ENCODE measurements at regions not wholly inside any gene's neighbourhood (a gene's known extent, or its start where the extent isn't known, plus 50 kb on each side); places are given as distances from the start of the nearest gene placed in this dataset.

- peaks cover 12% of the 10 kb centered on the region; the same call in 1 of the 2 replicates for H3K27me3 ChIP-seq (ENCODE audit: insufficient read depth, low read length)
- no peaks in the 10 kb centered on the region for H3K36me3 ChIP-seq (ENCODE audit: control insufficient read depth in 1 of 2, insufficient read depth in 2 of 2, low read length in 2 of 2)
- DNase-seq (ENCODE audit: low read depth, low spot score) (no peak), ATAC-seq (no peak)
- H3K79me2 ChIP-seq (ENCODE audit: insufficient read depth, low read length): no peaks in the 10 kb centered on the region
- H3K9ac ChIP-seq (ENCODE audit: low read length): no peak overlapping the region
- TF ChIP-seq EZH2phosphoT487 (IDR thresholded peaks at IDR 0.05; ENCODE audit: borderline replicate concordance) (no peak), SP1 (IDR thresholded peaks at IDR 0.05; ENCODE audit: low read depth) (no peak), CBX3 (IDR thresholded peaks at IDR 0.05; ENCODE audit: low read depth) (no peak), ATF3 (IDR thresholded peaks at IDR 0.05) (no peak), EGR1 (IDR thresholded peaks at IDR 0.05; ENCODE audit: low read depth) (no peak), REST (IDR thresholded peaks at IDR 0.05; ENCODE audit: low read depth) (no peak), TCF7L2 (IDR thresholded peaks at IDR 0.05; ENCODE audit: borderline replicate concordance, extremely low read depth, insufficient read depth, insufficient read length) (no peak), ELF1 (IDR thresholded peaks at IDR 0.05; ENCODE audit: borderline replicate concordance, low read depth) (no peak), SRF (IDR thresholded peaks at IDR 0.05; ENCODE audit: low read depth) (no peak), ZBTB33 (IDR thresholded peaks at IDR 0.05; ENCODE audit: extremely low read depth, insufficient replicate concordance, low read length) (no peak), POLR2AphosphoS5 (IDR thresholded peaks at IDR 0.05; ENCODE audit: low read depth, low read length) (no peak), YY1 (IDR thresholded peaks at IDR 0.05; ENCODE audit: extremely low read depth, insufficient replicate concordance, low read depth, low read length) (no peak), POLR2A (IDR thresholded peaks at IDR 0.05; ENCODE audit: borderline replicate concordance, extremely low read depth, insufficient read depth, insufficient read length) (no peak), SIN3A (IDR thresholded peaks at IDR 0.05; ENCODE audit: low read depth) (no peak), ZNF274 (IDR thresholded peaks at IDR 0.05; ENCODE audit: low read depth, low read length) (no peak), CTCF (IDR thresholded peaks at IDR 0.05 in 2 of 3, conservative IDR thresholded peaks at IDR 0.05 in 1 of 3; ENCODE audit: borderline replicate concordance in 1 of 3, insufficient read depth in 1 of 3, low read depth in 2 of 3, low read length in 2 of 3) (no peak), MAX (IDR thresholded peaks at IDR 0.05) (no peak), RAD21 (IDR thresholded peaks at IDR 0.05; ENCODE audit: low read depth) (no peak)
- ChIA-PET RAD21 (ENCODE audit: low non-redundant PET in 1 of 2, low total read pairs in 2 of 2, uncharacterized antibody in 2 of 2, unreplicated experiment in 2 of 2) (no interaction called here), CTCF (interaction anchor here (1.0 to 3.8 kb wide), 5 partner anchors 8 to 346 kb away, joined by 3 to 26 read pairs (median 6); no protein-coding TSS in a partner anchor), POLR2A (no interaction called here)
- peaks cover 4 to 8% of the 10 kb centered on the region in 2 experiments; a peak in 3 of 4 replicates for H3K9me3 ChIP-seq (ENCODE audit: control insufficient read depth in 1 of 2, insufficient read depth in 1 of 2, low read depth in 1 of 2, low read length in 2 of 2)
- no peak overlapping the region for H2AFZ ChIP-seq (ENCODE audit: low read depth, low read length, poor library complexity, severe bottlenecking)
- BruUV-seq (replicated peaks): no TSS peak
- H3K4me2 ChIP-seq (ENCODE audit: low read length): no peak overlapping the region
- H3K4me1 ChIP-seq (ENCODE audit: control insufficient read depth in 1 of 2, insufficient read depth in 2 of 2, low read length in 2 of 2): peaks cover 0 to 4% of the 10 kb centered on the region in 2 experiments; a peak in 1 of 4 replicates
- no peaks in the 10 kb centered on the region for H3K9me2 ChIP-seq (ENCODE audit: insufficient read depth)
- H3K4me3 ChIP-seq (replicated peaks in 1 of 2; ENCODE audit: low read depth in 1 of 2, low read length in 2 of 2): no peak overlapping the region
- H3K27ac ChIP-seq (ENCODE audit: low read depth, low read length): no peak overlapping the region
- no peaks in the 10 kb centered on the region for H4K20me1 ChIP-seq (ENCODE audit: insufficient read depth)
- intact Hi-C loops (cut with micrococcal nuclease): loop anchor here (5.0 kb wide), 1 partner anchor 1765 kb away; no protein-coding TSS in a partner anchor
Measured at GRCh38 chr3:10737785-10738184, 78.2 kb upstream of the SLC6A11 start.

All from HCT116 (cell line).